Left ventricle myocardium inferior (tissue), 1 donor: ENCODE measurements at regions not wholly inside any gene's neighbourhood (a gene's known extent, or its start where the extent isn't known, plus 50 kb on each side); places are given as distances from the start of the nearest gene placed in this dataset.

ENCODE experiments used
- DNase-seq: peaks from one replicate; pipeline ENCODE4 v3.0.0-alpha.2; 2020
- H3K27ac ChIP-seq: fragments of 200-600 bp; replicated peaks from 2 replicates; pipeline ENCODE4 v1.8.0; 2021
- H3K27me3 ChIP-seq: fragments of 200-600 bp; 2 replicates; pipeline ENCODE4 v1.8.0; 2021; ENCODE audit warnings: low read depth
- H3K36me3 ChIP-seq: fragments of 200-600 bp; 2 replicates; pipeline ENCODE4 v1.8.0; 2021
- H3K4me1 ChIP-seq: fragments of 200-600 bp; 2 replicates; pipeline ENCODE4 v1.8.0; 2021
- H3K4me3 ChIP-seq: fragments of 200-600 bp; 2 replicates; pipeline ENCODE4 v1.8.0; 2021; ENCODE audit warnings: mild to moderate bottlenecking, moderate library complexity
- H3K9me3 ChIP-seq: fragments of 200-600 bp; replicated peaks from 2 replicates; pipeline ENCODE4 v1.8.0; 2021
- intact Hi-C: fragments of 100-400 bp; cut with micrococcal nuclease; formaldehyde crosslinking; loops from one replicate; pipeline ENCODE4 v1.11.0; 2022
- TF ChIP-seq, protein P1 (sequence below): fragments of 200-600 bp; IDR thresholded peaks from 2 replicates; pipeline ENCODE4 v1.8.0; 2021; ENCODE audit warnings: antibody characterized with exemption, mild to moderate bottlenecking, borderline replicate concordance
- donor health status: DM: no; HTN: yes; CAD: no; lungs with severe emphysema.

DNA sequence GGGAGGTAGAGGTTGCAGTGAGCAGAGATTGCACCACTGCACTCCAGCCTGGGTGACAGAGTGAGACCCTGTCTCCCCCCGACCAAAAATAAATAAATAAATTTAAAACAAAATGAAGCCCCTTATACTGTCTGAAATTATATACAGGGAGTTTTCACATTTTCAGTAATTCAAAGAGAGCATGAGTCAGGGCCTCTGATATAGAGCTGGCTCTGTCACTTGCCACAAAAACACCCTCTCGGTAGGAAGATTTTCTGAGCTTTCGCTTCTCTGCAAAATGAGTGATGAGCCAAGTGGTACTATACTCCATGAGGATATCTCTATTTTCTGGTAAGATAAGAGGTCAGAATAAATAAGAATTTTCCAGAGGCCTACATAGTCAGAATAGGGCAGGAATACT, 462.9 kb downstream of the COG6 start:
- peaks cover 10% of the 10 kb centered on the region for H3K9me3 ChIP-seq
- H3K36me3 ChIP-seq = no peaks in the 10 kb centered on the region
- intact Hi-C loops = no loop called here
- DNase-seq = no peak
- no peaks in the 10 kb centered on the region for H3K27me3 ChIP-seq
- TF ChIP-seq, protein P1, sequence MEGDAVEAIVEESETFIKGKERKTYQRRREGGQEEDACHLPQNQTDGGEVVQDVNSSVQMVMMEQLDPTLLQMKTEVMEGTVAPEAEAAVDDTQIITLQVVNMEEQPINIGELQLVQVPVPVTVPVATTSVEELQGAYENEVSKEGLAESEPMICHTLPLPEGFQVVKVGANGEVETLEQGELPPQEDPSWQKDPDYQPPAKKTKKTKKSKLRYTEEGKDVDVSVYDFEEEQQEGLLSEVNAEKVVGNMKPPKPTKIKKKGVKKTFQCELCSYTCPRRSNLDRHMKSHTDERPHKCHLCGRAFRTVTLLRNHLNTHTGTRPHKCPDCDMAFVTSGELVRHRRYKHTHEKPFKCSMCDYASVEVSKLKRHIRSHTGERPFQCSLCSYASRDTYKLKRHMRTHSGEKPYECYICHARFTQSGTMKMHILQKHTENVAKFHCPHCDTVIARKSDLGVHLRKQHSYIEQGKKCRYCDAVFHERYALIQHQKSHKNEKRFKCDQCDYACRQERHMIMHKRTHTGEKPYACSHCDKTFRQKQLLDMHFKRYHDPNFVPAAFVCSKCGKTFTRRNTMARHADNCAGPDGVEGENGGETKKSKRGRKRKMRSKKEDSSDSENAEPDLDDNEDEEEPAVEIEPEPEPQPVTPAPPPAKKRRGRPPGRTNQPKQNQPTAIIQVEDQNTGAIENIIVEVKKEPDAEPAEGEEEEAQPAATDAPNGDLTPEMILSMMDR = no peak
- no peak overlapping the region for H3K4me3 ChIP-seq
- no peak overlapping the region for H3K27ac ChIP-seq
- peaks cover 16% of the 10 kb centered on the region for H3K4me1 ChIP-seq

DNA sequence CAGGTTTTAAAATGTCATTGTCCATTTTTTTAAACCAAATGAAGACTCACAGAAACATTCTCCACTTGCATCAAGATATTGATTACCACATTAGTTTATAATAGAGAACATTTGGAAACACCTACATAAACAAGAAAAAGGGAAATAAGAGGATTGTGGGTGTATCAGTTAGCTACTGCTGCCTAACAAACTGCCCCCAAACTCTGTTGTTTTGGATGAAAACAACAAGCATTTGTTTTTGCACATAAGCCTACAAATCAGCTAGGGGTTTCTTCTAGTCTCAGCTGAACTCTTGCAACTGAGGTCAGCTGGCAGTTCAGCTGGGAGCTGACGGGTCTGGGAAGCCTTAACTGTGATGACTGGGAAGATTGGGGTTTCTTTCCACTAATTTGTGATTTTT, 464.4 kb downstream of the COG6 start:
- no peak overlapping the region for H3K4me3 ChIP-seq
- H3K36me3 ChIP-seq = no peaks in the 10 kb centered on the region
- peaks cover 10% of the 10 kb centered on the region for H3K9me3 ChIP-seq
- intact Hi-C loops = no loop called here
- TF ChIP-seq, protein P1 = no peak
- H3K4me1 ChIP-seq = peaks cover 20% of the 10 kb centered on the region
- H3K27me3 ChIP-seq = no peaks in the 10 kb centered on the region
- no peak for DNase-seq
- H3K27ac ChIP-seq = peak overlapping the region; percentile 58

DNA sequence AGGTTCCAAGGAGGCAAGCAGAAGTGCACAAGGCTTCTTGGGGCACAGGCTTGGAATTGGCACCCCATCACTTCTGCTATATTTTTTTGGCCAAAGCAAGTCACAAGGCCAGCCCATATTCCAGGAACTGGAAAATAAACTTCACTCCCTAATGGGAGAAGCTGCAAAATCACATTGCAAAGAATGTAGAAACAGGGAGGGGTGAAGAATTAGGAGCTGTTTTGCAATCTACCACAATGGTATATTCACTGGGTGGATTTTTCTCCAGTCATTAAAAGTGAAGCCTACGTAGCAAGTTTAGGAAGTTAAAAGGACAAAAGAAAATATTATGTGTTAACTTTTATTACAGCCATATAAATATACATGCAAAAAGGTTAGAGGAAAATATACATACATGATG, 464.8 kb downstream of the COG6 start:
- TF ChIP-seq, protein P1 = no peak
- no peak for DNase-seq
- H3K27ac ChIP-seq = peak overlapping the region; percentile 58
- intact Hi-C loops = no loop called here
- peaks cover 10% of the 10 kb centered on the region for H3K9me3 ChIP-seq
- H3K36me3 ChIP-seq = no peaks in the 10 kb centered on the region
- H3K4me1 ChIP-seq = peaks cover 17% of the 10 kb centered on the region
- H3K27me3 ChIP-seq = no peaks in the 10 kb centered on the region
- H3K4me3 ChIP-seq = no peak overlapping the region

DNA sequence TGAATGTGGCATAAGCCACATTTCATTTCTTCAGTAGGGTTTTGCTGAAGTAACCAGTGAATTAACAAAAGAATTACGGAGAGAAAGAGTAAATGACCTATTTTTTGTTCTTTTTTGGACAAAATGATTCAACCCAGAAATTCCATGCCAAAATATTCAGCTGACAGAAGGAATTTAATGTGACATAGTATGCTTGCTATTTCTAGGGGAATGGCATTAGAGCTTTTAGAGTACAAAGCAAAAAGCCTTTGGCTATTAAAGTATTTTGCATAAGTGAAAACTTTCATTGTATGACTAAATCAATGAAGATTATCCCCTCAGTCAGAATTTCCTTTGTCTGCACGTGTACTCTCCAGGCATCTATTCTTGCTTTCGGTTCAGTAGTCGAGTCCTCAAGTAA, 465.3 kb downstream of the COG6 start:
- no peaks in the 10 kb centered on the region for H3K36me3 ChIP-seq
- no peak overlapping the region for H3K4me3 ChIP-seq
- H3K4me1 ChIP-seq = peaks cover 12% of the 10 kb centered on the region
- TF ChIP-seq, protein P1 = no peak
- peaks cover 10% of the 10 kb centered on the region for H3K9me3 ChIP-seq
- H3K27ac ChIP-seq = peak overlapping the region; percentile 58
- no peak for DNase-seq
- H3K27me3 ChIP-seq = no peaks in the 10 kb centered on the region
- intact Hi-C loops = no loop called here

DNA sequence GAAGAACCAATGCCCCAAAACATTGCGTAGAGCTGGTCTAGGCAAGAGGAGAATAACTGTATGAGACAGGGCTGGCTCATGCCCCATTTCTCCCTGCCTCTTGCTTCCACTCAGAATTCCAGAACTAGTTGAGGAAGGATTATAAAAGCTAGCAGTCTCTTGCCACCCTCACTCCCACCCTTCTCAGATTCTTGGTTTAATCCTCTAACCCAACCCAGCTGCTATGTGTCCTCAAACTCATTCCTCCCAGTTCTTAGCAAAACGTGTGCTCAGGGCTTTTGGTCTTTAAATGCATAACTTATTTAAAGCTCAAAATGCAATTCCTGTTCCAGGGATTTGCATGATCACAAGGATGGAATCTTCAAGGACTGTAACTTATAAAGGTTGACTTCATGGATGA, 466.3 kb downstream of the COG6 start:
- TF ChIP-seq, protein P1 = no peak
- Histone ChIP-seq H3K27me3 (no peaks in the 10 kb centered on the region), H3K27ac (no peak overlapping the region), H3K36me3 (no peaks in the 10 kb centered on the region), H3K4me1 (peaks cover 4% of the 10 kb centered on the region), H3K4me3 (no peak overlapping the region), H3K9me3 (peaks cover 10% of the 10 kb centered on the region)
- DNase-seq = no peak
- intact Hi-C loops = no loop called here
